ENCODE measurements at regions not wholly inside any gene's neighbourhood (a gene's known extent, or its start where the extent isn't known, plus 50 kb on each side); places are given as distances from the start of the nearest gene placed in this dataset.

GRCh38 chr6:169393753-169394152 is 140.1 kb upstream of the THBS2 start:
- Histone ChIP-seq H3K27me3 (no peaks in the 10 kb centered on the region), H3K4me3 (no peak overlapping the region), H3K4me2 (no peak overlapping the region), H3K36me3 (no peaks in the 10 kb centered on the region), H3K27ac (no peak overlapping the region), H3K9ac (no peak overlapping the region), H3K9me3 (replicated peaks in 1 of 11) (peaks cover 46 to 59% (median 52%) of the 10 kb centered on the region in 11 experiments), H4K20me1 (no peaks in the 10 kb centered on the region), H3K4me1 (peaks cover 11 to 27% (median 21%) of the 10 kb centered on the region in 10 experiments; a peak in 19 of 20 replicates)
- no peak for TF ChIP-seq Cebpa-rat (IDR thresholded peaks at IDR 0.05)

DNA sequence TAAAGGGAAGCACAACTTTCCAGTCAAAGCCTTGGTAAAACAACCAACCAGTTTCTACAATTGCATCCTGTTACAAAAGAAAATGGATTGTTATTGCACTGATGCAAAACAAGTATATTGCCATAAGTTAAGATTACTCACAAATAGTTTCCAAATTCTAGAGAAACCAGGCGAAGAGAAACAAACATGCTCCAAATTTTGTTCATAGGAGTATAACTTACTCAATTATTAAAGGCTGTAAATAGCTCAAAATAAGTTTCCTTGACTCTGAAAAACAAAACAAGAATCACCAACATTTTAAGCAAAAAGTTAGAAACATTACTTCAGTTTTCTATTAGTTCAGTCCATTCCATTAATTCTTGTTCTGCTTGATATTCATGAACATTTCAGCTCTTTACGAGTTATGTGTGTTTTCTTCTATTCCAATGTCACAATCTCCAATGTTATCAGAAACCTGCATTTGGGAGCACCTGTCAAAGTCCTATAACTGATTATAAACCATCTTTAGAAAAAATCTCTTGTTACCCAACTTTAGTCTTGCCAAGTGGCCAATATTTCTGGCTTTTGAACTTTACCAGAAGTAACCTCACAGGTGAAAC is 137.9 kb upstream of the THBS2 start:
- no peak overlapping the region for H3K4me2 ChIP-seq
- TF ChIP-seq Cebpa-rat (IDR thresholded peaks at IDR 0.05), result no peak
- H3K27ac ChIP-seq, result no peak overlapping the region
- H3K4me3 ChIP-seq, result no peak overlapping the region
- H3K9ac ChIP-seq, result no peak overlapping the region
- H3K9me3 ChIP-seq (replicated peaks in 1 of 11), result peaks cover 47 to 63% (median 55%) of the 10 kb centered on the region in 11 experiments
- no peaks in the 10 kb centered on the region for H3K27me3 ChIP-seq
- H4K20me1 ChIP-seq, result no peaks in the 10 kb centered on the region
- H3K4me1 ChIP-seq, result peaks cover 5 to 9% (median 8%) of the 10 kb centered on the region in 10 experiments; a peak in 19 of 20 replicates
- H3K36me3 ChIP-seq, result no peaks in the 10 kb centered on the region

DNA sequence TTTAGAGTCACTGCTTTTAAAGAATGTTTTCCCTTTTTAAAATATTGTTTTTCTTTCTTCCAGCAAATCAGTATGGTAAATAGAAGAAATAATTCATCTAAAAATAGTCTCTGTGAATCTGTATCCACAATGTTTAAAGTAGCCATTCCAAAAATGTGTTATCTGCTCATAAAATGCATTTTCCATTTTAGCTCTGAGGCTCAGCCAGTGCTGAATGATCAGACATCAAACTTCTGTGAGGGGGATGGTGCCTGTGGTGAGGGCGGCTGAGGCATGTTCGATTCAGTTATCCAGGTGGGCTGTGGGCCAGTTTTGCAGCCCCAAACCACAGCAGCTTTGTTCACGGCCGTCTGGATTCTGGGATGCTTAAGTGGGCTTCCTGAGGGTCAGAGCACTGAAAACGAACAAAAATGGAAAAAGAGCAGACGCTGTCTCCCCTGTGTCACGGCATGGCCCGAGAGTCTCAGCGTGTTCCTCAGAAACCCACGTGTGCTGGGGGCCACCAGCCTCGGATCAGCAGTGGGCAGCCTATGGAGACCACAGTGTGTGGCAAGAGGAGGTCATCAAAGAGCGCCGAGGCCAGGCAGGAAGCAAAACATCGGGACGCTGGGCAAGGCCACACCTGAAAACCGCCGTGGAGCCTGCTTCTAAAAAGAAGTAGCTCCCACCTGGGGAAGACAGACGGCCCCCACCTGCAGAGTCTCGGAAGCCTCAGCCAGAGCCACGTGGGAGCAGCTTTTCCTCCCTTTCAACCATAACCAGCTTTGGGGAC is 134.9 kb upstream of the THBS2 start:
- peaks cover 61 to 74% (median 70%) of the 10 kb centered on the region in 11 experiments for H3K9me3 ChIP-seq (replicated peaks in 1 of 11)
- H3K4me1 ChIP-seq, result peaks cover 0 to under 1% (median 0%) of the 10 kb centered on the region in 10 experiments; a peak in 1 of 20 replicates
- no peaks in the 10 kb centered on the region for H3K27me3 ChIP-seq
- H4K20me1 ChIP-seq, result no peaks in the 10 kb centered on the region
- no peak for TF ChIP-seq Cebpa-rat (IDR thresholded peaks at IDR 0.05)
- no peak overlapping the region for H3K27ac ChIP-seq
- no peak overlapping the region for H3K4me2 ChIP-seq
- H3K36me3 ChIP-seq, result no peaks in the 10 kb centered on the region
- H3K4me3 ChIP-seq, result no peak overlapping the region
- no peak overlapping the region for H3K9ac ChIP-seq

DNA sequence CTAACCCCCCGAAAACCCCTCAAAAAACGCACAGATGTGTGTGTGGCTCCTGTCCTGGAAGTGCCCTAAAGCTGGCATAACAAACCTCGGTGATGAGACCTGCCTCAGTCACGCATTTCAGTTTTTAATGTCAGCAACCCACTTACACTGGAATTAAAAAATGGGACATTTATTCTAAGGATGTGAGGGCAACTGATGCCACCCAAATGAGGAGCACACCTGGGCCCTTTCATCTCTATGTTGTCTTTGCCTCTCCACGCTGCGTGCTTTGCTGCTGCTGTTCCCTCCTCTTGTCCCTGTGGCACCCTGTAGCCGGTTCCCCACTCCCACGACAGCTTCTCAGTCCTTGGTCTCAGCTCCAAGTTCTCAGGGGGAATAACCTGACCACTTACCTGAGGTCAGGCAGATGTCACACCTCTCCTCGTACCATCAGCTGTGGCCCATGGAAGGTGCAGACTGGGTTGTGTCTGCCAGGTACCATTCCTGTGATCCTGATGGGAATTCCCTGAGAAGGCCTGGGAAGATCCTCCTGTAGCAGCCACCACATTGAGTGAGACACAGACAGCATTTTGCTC is 134.2 kb upstream of the THBS2 start:
- H3K9ac ChIP-seq, result no peak overlapping the region
- no peak overlapping the region for H3K4me2 ChIP-seq
- H3K9me3 ChIP-seq (replicated peaks in 1 of 11), result peaks cover 61 to 74% (median 70%) of the 10 kb centered on the region in 11 experiments
- H3K27ac ChIP-seq, result no peak overlapping the region
- H3K27me3 ChIP-seq, result no peaks in the 10 kb centered on the region
- H4K20me1 ChIP-seq, result no peaks in the 10 kb centered on the region
- H3K4me1 ChIP-seq, result peaks cover 0 to 7% (median under 1%) of the 10 kb centered on the region in 10 experiments; a peak in 10 of 20 replicates
- H3K4me3 ChIP-seq, result no peak overlapping the region
- no peak for TF ChIP-seq Cebpa-rat (IDR thresholded peaks at IDR 0.05)
- H3K36me3 ChIP-seq, result no peaks in the 10 kb centered on the region

DNA sequence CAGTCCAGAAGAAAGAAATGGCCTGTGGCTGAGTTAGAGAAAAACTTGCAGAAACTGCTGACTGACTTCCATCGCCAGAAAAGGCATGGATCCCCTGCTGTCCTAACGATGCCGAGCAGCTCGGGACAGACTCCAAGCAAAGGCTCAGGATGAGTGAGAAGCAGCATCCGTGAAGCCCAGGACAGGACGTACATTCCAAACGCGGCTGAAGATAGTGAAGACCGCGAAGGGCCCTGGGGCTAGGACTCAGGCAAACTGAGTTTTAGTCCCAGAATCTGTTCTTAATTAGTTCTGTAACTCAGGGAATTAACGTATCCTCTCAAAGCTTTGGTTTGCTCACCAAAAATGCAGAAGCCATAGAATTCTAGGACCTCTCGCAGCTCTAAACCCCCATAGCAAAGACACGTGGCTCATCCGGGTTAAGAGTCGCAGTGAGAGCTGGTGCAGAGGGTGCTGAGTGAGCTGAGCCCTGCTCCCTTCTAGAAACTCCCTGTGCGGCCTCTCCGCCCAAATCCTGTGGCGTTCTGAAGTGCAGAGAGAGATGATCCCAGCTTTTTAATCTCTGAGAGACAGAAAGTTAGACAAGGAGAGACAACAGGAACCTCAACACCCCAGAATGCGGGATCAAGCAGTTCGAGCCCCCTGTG is 132.9 kb upstream of the THBS2 start:
- H3K36me3 ChIP-seq, result no peaks in the 10 kb centered on the region
- peaks cover 0 to 10% (median 3%) of the 10 kb centered on the region in 10 experiments; a peak in 10 of 20 replicates for H3K4me1 ChIP-seq
- peaks cover 50 to 71% (median 60%) of the 10 kb centered on the region in 11 experiments for H3K9me3 ChIP-seq (replicated peaks in 1 of 11)
- no peak overlapping the region for H3K4me2 ChIP-seq
- no peak overlapping the region for H3K27ac ChIP-seq
- H4K20me1 ChIP-seq, result no peaks in the 10 kb centered on the region
- no peak for TF ChIP-seq Cebpa-rat (IDR thresholded peaks at IDR 0.05)
- H3K9ac ChIP-seq, result no peak overlapping the region
- H3K27me3 ChIP-seq, result no peaks in the 10 kb centered on the region
- no peak overlapping the region for H3K4me3 ChIP-seq

- Histone ChIP-seq H3K9ac (no peak overlapping the region), H3K9me3 (replicated peaks in 1 of 11) (peaks cover 38 to 59% (median 48%) of the 10 kb centered on the region in 11 experiments), H3K4me1 (peaks cover 0 to 10% (median 3%) of the 10 kb centered on the region in 10 experiments; a peak in 10 of 20 replicates), H4K20me1 (no peaks in the 10 kb centered on the region), H3K36me3 (no peaks in the 10 kb centered on the region), H3K4me3 (no peak overlapping the region), H3K4me2 (no peak overlapping the region), H3K27ac (no peak overlapping the region), H3K27me3 (no peaks in the 10 kb centered on the region)
- TF ChIP-seq Cebpa-rat (IDR thresholded peaks at IDR 0.05), result no peak
These were observed 131.7 kb upstream of the THBS2 start for GRCh38 chr6:169385237-169385880.

DNA sequence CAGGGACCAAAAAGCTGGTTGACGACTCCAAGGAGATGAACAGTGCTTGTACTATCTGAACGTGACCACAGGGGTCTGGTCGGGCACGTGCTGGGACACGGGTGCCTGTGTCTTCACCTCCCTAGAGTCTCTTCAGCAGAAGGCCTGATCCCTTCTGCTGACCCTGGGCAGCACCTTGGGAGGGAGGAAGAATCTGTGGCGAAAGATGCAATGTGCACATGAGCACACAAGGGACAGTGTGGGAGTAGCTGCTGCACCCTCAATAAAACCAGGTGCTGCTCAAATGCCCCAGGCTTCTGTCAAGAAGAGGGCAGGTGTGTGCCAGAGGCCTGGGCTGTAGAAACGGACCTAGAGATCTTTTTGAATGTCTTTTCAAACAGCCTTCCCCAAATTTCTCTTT is 130.6 kb upstream of the THBS2 start:
- H3K9me3 ChIP-seq (replicated peaks in 1 of 11), result peaks cover 27 to 51% (median 37%) of the 10 kb centered on the region in 11 experiments
- H3K36me3 ChIP-seq, result no peaks in the 10 kb centered on the region
- H3K4me3 ChIP-seq, result 0 out of 20 replicates have a peak overlapping the region, but pooled peaks of 1 of the 10 experiments have one; percentile 4
- no peak overlapping the region for H3K9ac ChIP-seq
- H3K27me3 ChIP-seq, result no peaks in the 10 kb centered on the region
- H3K27ac ChIP-seq, result no peak overlapping the region
- H3K4me2 ChIP-seq, result no peak overlapping the region
- no peak for TF ChIP-seq Cebpa-rat (IDR thresholded peaks at IDR 0.05)
- H3K4me1 ChIP-seq, result peaks cover 0 to 10% (median 3%) of the 10 kb centered on the region in 10 experiments; a peak in 10 of 20 replicates
- no peaks in the 10 kb centered on the region for H4K20me1 ChIP-seq

DNA sequence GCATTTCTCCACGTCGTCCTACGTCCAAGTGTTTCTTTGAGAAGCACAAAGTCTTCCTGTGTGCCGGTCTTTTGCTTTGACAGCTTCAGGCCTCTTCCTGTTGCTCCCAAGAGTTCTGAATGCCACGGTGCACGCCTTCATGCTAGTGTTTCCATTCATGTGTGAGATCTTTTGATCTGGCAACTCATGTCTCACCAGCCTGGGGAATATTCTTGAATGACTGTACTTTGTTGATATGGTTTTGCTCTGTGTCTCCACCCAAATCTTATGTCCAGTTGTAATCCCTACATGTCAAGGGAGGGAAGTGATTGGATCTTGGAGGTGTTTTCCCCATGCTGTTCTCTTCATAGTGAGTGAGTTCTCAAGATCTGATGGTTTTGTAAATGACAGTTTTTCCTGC is 129.6 kb upstream of the THBS2 start:
- H3K9ac ChIP-seq, result no peak overlapping the region
- H3K4me2 ChIP-seq, result peak overlapping the region in 6 of 11 experiments; percentile 5 to 55 (median 37); a peak in 10 of 22 replicates
- H3K36me3 ChIP-seq, result no peaks in the 10 kb centered on the region
- no peaks in the 10 kb centered on the region for H4K20me1 ChIP-seq
- H3K4me3 ChIP-seq, result no peak overlapping the region
- peaks cover 0 to 10% (median 3%) of the 10 kb centered on the region in 10 experiments; a peak in 10 of 20 replicates for H3K4me1 ChIP-seq
- no peak for TF ChIP-seq Cebpa-rat (IDR thresholded peaks at IDR 0.05)
- H3K27ac ChIP-seq, result no peak overlapping the region
- H3K27me3 ChIP-seq, result no peaks in the 10 kb centered on the region
- H3K9me3 ChIP-seq (replicated peaks in 1 of 11), result peaks cover 21 to 51% (median 33%) of the 10 kb centered on the region in 11 experiments

Measured in BLaER1 treated with 17β-estradiol and CSF1 and Interleukin-3, amounts not matched to agents 10 nM and 100 nM (cell line).